H9 (cell line): ENCODE measurements at regions not wholly inside any gene's neighbourhood (a gene's known extent, or its start where the extent isn't known, plus 50 kb on each side); places are given as distances from the start of the nearest gene placed in this dataset.

Experiments used
- DNase-seq: peaks from one replicate; pipeline ENCODE4 v3.0.0-alpha.2; 2017
- H2AFZ ChIP-seq: one replicate; pipeline ENCODE4 v1.6.1; 2013; ENCODE audit warnings: mild to moderate bottlenecking, low read length, control low read depth, moderate library complexity
- H2AK5ac ChIP-seq: 2 replicates; pipeline ENCODE4 v1.6.1; 2013; ENCODE audit warnings: low read length, control low read depth, mixed read lengths; ENCODE audit not compliant: insufficient read length
- H2BK120ac ChIP-seq: one replicate; pipeline ENCODE4 v1.6.1; 2013; ENCODE audit warnings: low read depth, mild to moderate bottlenecking, low read length, control low read depth, inconsistent platforms; ENCODE audit not compliant: poor library complexity, severe bottlenecking
- H2BK12ac ChIP-seq: 2 replicates; pipeline ENCODE4 v1.6.1; 2013; ENCODE audit warnings: low read length, control low read depth, mixed read lengths, low read depth; ENCODE audit not compliant: insufficient read length
- H2BK15ac ChIP-seq: 2 replicates; pipeline ENCODE4 v1.6.1; 2013; ENCODE audit warnings: low read depth, low read length, control low read depth
- H2BK20ac ChIP-seq: one replicate; pipeline ENCODE4 v1.6.1; 2013; ENCODE audit warnings: low read depth, mild to moderate bottlenecking, low read length, control low read depth, inconsistent platforms; ENCODE audit not compliant: poor library complexity, severe bottlenecking
- H2BK5ac ChIP-seq: 2 replicates; pipeline ENCODE4 v1.6.1; 2013; ENCODE audit warnings: low read length, control low read depth, mixed read lengths; ENCODE audit not compliant: insufficient read length
- H3K14ac ChIP-seq: 2 replicates; pipeline ENCODE4 v1.6.1; 2013; ENCODE audit warnings: low read length, control low read depth; ENCODE audit not compliant: insufficient read depth
- H3K18ac ChIP-seq: 2 replicates; pipeline ENCODE4 v1.6.1; 2013; ENCODE audit warnings: low read depth, mild to moderate bottlenecking, mixed read lengths, low read length, control low read depth; ENCODE audit not compliant: insufficient read length
- H3K23ac ChIP-seq: 2 replicates; pipeline ENCODE4 v1.6.1; 2013; ENCODE audit warnings: low read length, control low read depth, mixed read lengths, low read depth; ENCODE audit not compliant: insufficient read length
- H3K23me2 ChIP-seq: 2 replicates; pipeline ENCODE4 v1.6.1; 2013; ENCODE audit warnings: low read depth, mild to moderate bottlenecking, mixed read lengths, low read length, control low read depth; ENCODE audit not compliant: insufficient read length, poor library complexity, severe bottlenecking
- H3K27ac ChIP-seq: 2 replicates; pipeline ENCODE4 v1.5.1; 2013; ENCODE audit warnings: low read length, control low read depth, mixed read lengths, low read depth; ENCODE audit not compliant: insufficient read length
- H3K27me3 ChIP-seq: 2 replicates; pipeline ENCODE4 v1.6.1; 2013; ENCODE audit warnings: low read length, control low read depth, inconsistent platforms; ENCODE audit not compliant: insufficient read depth
- H3K4ac ChIP-seq: 2 replicates; pipeline ENCODE4 v1.6.1; 2013; ENCODE audit warnings: low read depth, mild to moderate bottlenecking, control low read depth, inconsistent platforms, low read length, moderate library complexity
- H3K4me1 ChIP-seq: 2 replicates; pipeline ENCODE4 v1.6.1; 2013; ENCODE audit warnings: low read length, control low read depth, inconsistent platforms; ENCODE audit not compliant: insufficient read depth
- H3K4me2 ChIP-seq: 2 replicates; pipeline ENCODE4 v1.6.1; 2013; ENCODE audit warnings: low read length, control low read depth, mixed read lengths; ENCODE audit not compliant: insufficient read length, insufficient read depth
- H3K56ac ChIP-seq: 2 replicates; pipeline ENCODE4 v1.6.1; 2013; ENCODE audit warnings: low read depth, mild to moderate bottlenecking, mixed read lengths, low read length, control low read depth; ENCODE audit not compliant: insufficient read length
- H3K79me1 ChIP-seq: 2 replicates; pipeline ENCODE4 v1.6.1; 2013; ENCODE audit warnings: low read depth, mild to moderate bottlenecking, moderate library complexity, low read length, control low read depth, inconsistent platforms; ENCODE audit not compliant: insufficient read depth, poor library complexity, severe bottlenecking
- H3K79me2 ChIP-seq: 2 replicates; pipeline ENCODE4 v1.6.1; 2013; ENCODE audit warnings: low read length, control low read depth, inconsistent platforms; ENCODE audit not compliant: insufficient read depth
- H3K9ac ChIP-seq: 2 replicates; pipeline ENCODE4 v1.6.1; 2013; ENCODE audit warnings: low read length, control low read depth, mixed read lengths; ENCODE audit not compliant: insufficient read length; ENCODE audit errors: extremely low read depth
- H3K9me3 ChIP-seq: one replicate; pipeline ENCODE4 v1.6.1; 2013; ENCODE audit warnings: low read depth, low read length, inconsistent platforms; ENCODE audit not compliant: control insufficient read depth
- H3T11ph ChIP-seq: one replicate; pipeline ENCODE4 v1.6.1; 2013; ENCODE audit warnings: mild to moderate bottlenecking, low read length, control low read depth, inconsistent platforms
- H4K20me1 ChIP-seq: one replicate; pipeline ENCODE4 v1.6.1; 2013; ENCODE audit not compliant: control insufficient read depth, insufficient read length, insufficient read depth
- H4K5ac ChIP-seq: 2 replicates; pipeline ENCODE4 v1.6.1; 2013; ENCODE audit warnings: low read depth, mild to moderate bottlenecking, mixed read lengths, low read length, control low read depth; ENCODE audit not compliant: insufficient read length
- H4K8ac ChIP-seq: replicated peaks from 2 replicates; pipeline ENCODE4 v1.6.1; 2013; ENCODE audit warnings: low read length, control low read depth, mixed read lengths, low read depth; ENCODE audit not compliant: insufficient read length
- H4K91ac ChIP-seq: 2 replicates; pipeline ENCODE4 v1.6.1; 2013; ENCODE audit warnings: low read depth, mild to moderate bottlenecking, moderate library complexity, mixed read lengths, low read length, control low read depth; ENCODE audit not compliant: insufficient read length
- H3K27ac Mint-ChIP-seq, 3 experiments: 2 replicates in 2 of 3; 3 replicates in 1 of 3; pipeline ENCODE4 v1.8.0; 2020 to 2021; ENCODE audit warnings: mixed read lengths in 3 of 3, mild to moderate bottlenecking in 1 of 3, moderate library complexity in 1 of 3
- H3K27me3 Mint-ChIP-seq: 2 replicates; pipeline ENCODE4 v1.8.0; 2021; ENCODE audit warnings: low read depth, mild to moderate bottlenecking, moderate library complexity, mixed read lengths
- H3K36me3 Mint-ChIP-seq, 3 experiments: 2 replicates in 2 of 3; 3 replicates in 1 of 3; pipeline ENCODE4 v1.8.0; 2020 to 2021; ENCODE audit warnings: low read depth in 3 of 3, mixed read lengths in 3 of 3; ENCODE audit not compliant: insufficient read depth in 1 of 3
- H3K4me1 Mint-ChIP-seq, 2 experiments: 2 replicates each; pipeline ENCODE4 v1.8.0; 2020; ENCODE audit warnings: mixed read lengths in 2 of 2
- H3K4me3 Mint-ChIP-seq, 2 experiments: 2 replicates in 1 of 2; 3 replicates in 1 of 2; pipeline ENCODE4 v1.8.0; 2020 to 2021; ENCODE audit warnings: mild to moderate bottlenecking in 2 of 2, mixed read lengths in 2 of 2, moderate library complexity in 1 of 2
- H3K9me3 Mint-ChIP-seq, 2 experiments: 2 replicates in 1 of 2; 3 replicates in 1 of 2; pipeline ENCODE4 v1.8.0; 2020; ENCODE audit warnings: mild to moderate bottlenecking in 2 of 2, mixed read lengths in 2 of 2, moderate library complexity in 1 of 2
- WGBS: extraction: QIAGEN DNeasy Blood & Tissue Kit; methylation state at CpG from one replicate; pipeline ENCODE4 v1.1.7; 2013; ENCODE audit warnings: missing lambda C conversion rate, low lambda C conversion rate, mixed read lengths; ENCODE audit not compliant: insufficient read length; ENCODE audit errors: extremely low coverage; 5-methylcytosine and 5-hydroxymethylcytosine counted together
- TF ChIP-seq, protein P1 (sequence below): fragments of 200-600 bp; sonication (generic); conservative IDR thresholded peaks from 3 replicates; pipeline ENCODE4 v1.8.0; 2021; ENCODE audit warnings: antibody characterized with exemption, mild to moderate bottlenecking

DNA sequence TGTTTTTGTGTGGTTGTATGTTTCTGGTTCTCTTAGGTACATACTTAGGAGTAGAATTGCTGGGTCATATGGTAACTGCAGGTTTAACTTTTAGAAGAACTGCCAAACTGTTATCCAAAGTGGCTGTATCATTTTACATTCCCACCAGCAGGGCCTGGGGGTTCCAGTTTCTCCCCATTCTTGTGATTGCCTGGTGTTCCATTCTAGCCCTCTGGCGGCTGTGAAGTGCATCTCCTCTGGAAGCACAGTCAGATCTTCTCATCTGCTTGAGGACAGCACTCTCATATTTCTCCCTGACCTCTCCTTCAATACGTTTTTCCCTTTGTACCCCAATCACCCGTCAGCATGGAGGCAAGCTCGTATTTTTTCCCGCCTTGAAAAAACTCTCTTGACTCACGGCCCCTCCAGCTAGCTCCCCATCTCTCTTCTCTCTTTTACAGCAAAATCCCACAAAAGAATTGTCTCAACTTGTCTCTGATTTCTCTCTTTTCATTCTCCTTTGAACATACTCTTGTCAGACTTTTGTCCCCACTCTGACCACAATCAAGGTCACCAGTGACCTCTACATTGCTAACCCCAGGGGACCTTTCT is 56.8 kb upstream of the THY1 start:
- Mint-ChIP-seq H3K27me3 (peaks cover 50% of the 10 kb centered on the region), H3K36me3 (no peaks in the 10 kb centered on the region; a peak in 1 of 7 replicates), H3K4me3 (no peak overlapping the region), H3K27ac (no peak overlapping the region), H3K9me3 (no peaks in the 10 kb centered on the region; a peak in 1 of 5 replicates), H3K4me1 (peaks cover 15 to 18% of the 10 kb centered on the region in 2 experiments)
- Histone ChIP-seq H3K23ac (no peak overlapping the region), H3T11ph (no peak overlapping the region), H2BK5ac (no peak overlapping the region), H3K27ac (no peak overlapping the region), H4K20me1 (no peaks in the 10 kb centered on the region), H2AFZ (no peak overlapping the region), H4K91ac (no peak overlapping the region), H2AK5ac (no peak overlapping the region), H3K18ac (no peak overlapping the region), H3K4me1 (no peaks in the 10 kb centered on the region; the same call in 1 of the 2 replicates), H3K23me2 (no peaks in the 10 kb centered on the region), H3K79me2 (no peaks in the 10 kb centered on the region), H2BK20ac (no peak overlapping the region), H3K27me3 (no peaks in the 10 kb centered on the region), H3K4ac (no peak overlapping the region), H4K5ac (no peak overlapping the region), H3K4me2 (no peak overlapping the region), H4K8ac (no peak overlapping the region), H3K9ac (no peak overlapping the region), H2BK120ac (no peak overlapping the region), H2BK15ac (no peak overlapping the region), H3K56ac (no peak overlapping the region), H3K14ac (no peak overlapping the region), H3K9me3 (no peaks in the 10 kb centered on the region), H3K79me1 (no peaks in the 10 kb centered on the region), H2BK12ac (no peak overlapping the region)
- DNase-seq = peak; percentile 74
- WGBS = no CpG with 5 or more reads among the region's 6 CpGs
- TF ChIP-seq, protein P1, sequence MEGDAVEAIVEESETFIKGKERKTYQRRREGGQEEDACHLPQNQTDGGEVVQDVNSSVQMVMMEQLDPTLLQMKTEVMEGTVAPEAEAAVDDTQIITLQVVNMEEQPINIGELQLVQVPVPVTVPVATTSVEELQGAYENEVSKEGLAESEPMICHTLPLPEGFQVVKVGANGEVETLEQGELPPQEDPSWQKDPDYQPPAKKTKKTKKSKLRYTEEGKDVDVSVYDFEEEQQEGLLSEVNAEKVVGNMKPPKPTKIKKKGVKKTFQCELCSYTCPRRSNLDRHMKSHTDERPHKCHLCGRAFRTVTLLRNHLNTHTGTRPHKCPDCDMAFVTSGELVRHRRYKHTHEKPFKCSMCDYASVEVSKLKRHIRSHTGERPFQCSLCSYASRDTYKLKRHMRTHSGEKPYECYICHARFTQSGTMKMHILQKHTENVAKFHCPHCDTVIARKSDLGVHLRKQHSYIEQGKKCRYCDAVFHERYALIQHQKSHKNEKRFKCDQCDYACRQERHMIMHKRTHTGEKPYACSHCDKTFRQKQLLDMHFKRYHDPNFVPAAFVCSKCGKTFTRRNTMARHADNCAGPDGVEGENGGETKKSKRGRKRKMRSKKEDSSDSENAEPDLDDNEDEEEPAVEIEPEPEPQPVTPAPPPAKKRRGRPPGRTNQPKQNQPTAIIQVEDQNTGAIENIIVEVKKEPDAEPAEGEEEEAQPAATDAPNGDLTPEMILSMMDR = peak; percentile 87
